IMR-90 (cell line): ENCODE measurements at regions not wholly inside any gene's neighbourhood (a gene's known extent, or its start where the extent isn't known, plus 50 kb on each side); places are given as distances from the start of the nearest gene placed in this dataset.

ENCODE experiments used
- MAFK ChIP-seq: IDR thresholded peaks from 2 replicates; pipeline ENCODE4 v1.6.1; 2012; ENCODE audit warnings: low read depth, low read length, improper control_type of control experiment
- NFE2L2 ChIP-seq: fragments of 150-350 bp; IDR thresholded peaks from 2 replicates; pipeline ENCODE4 v1.6.1; 2016; ENCODE audit warnings: low read depth, mild to moderate bottlenecking, low read length
- RCOR1 ChIP-seq: IDR thresholded peaks from 2 replicates; pipeline ENCODE4 v1.6.1; 2012; ENCODE audit warnings: mild to moderate bottlenecking, low read length, improper control_type of control experiment; ENCODE audit not compliant: insufficient replicate concordance
- TF ChIP-seq, protein P1 (sequence below): conservative IDR thresholded peaks from 2 replicates; pipeline ENCODE4 v1.5.1; 2012; ENCODE audit warnings: mild to moderate bottlenecking, low read depth, low read length, improper control_type of control experiment

DNA sequence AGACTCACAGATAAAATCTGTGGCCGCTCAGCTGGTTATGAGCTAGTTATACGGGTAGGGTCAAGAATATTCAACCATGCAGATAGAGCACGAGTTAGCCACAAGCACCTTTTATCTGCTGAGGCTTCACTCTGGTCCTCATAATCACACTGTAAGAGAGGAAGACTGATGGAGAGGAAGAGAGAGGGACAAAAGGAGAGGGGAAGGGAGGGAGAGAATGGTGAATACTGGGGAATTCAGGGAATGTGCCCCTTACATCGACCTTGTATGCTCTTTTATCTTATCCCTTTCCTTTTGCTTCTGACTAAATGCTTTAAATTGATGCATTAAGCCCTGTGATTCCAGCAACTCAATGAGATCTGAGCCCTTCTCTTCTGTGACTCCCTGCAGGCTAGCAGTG, 333.1 kb downstream of the DSEL start:
- TF ChIP-seq, protein P1, sequence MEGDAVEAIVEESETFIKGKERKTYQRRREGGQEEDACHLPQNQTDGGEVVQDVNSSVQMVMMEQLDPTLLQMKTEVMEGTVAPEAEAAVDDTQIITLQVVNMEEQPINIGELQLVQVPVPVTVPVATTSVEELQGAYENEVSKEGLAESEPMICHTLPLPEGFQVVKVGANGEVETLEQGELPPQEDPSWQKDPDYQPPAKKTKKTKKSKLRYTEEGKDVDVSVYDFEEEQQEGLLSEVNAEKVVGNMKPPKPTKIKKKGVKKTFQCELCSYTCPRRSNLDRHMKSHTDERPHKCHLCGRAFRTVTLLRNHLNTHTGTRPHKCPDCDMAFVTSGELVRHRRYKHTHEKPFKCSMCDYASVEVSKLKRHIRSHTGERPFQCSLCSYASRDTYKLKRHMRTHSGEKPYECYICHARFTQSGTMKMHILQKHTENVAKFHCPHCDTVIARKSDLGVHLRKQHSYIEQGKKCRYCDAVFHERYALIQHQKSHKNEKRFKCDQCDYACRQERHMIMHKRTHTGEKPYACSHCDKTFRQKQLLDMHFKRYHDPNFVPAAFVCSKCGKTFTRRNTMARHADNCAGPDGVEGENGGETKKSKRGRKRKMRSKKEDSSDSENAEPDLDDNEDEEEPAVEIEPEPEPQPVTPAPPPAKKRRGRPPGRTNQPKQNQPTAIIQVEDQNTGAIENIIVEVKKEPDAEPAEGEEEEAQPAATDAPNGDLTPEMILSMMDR: no peak
- no peak for TF ChIP-seq MAFK
- TF ChIP-seq RCOR1: no peak
- no peak for TF ChIP-seq NFE2L2
